K562 (cell line): ENCODE measurements at regions not wholly inside any gene's neighbourhood (a gene's known extent, or its start where the extent isn't known, plus 50 kb on each side); places are given as distances from the start of the nearest gene placed in this dataset.

Source experiments
- ATF2 ChIP-seq: sonication (generic); formaldehyde crosslinking; IDR thresholded peaks from 2 replicates; pipeline ENCODE4 v1.8.1; 2022; ENCODE audit warnings: missing genetic modification reagents
- ATF7 ChIP-seq: fragments of 450-650 bp; IDR thresholded peaks from 2 replicates; pipeline ENCODE4 v1.7.1; 2014; ENCODE audit warnings: mild to moderate bottlenecking, moderate library complexity
- MCM5 ChIP-seq: fragments of 450-650 bp; IDR thresholded peaks from 2 replicates; pipeline ENCODE4 v1.6.1; 2016; ENCODE audit warnings: low read depth
- POLR2AphosphoS5 ChIP-seq: IDR thresholded peaks from 2 replicates; pipeline ENCODE4 v1.6.1; 2011; ENCODE audit warnings: mild to moderate bottlenecking, low read depth, low read length, moderate library complexity; ENCODE audit not compliant: control insufficient read depth, insufficient read depth
- SREBF1 ChIP-seq: fragments of 150-350 bp; IDR thresholded peaks from 2 replicates; pipeline ENCODE4 v1.6.1; 2014; ENCODE audit warnings: antibody characterized with exemption, low read depth, low read length, borderline replicate concordance
- TEAD4 ChIP-seq, 2 experiments: sonication (generic) in 1 of 2; formaldehyde crosslinking in 1 of 2; IDR thresholded peaks; 2 replicates each; pipeline versions ENCODE4 v1.6.1 to v1.8.0; 2012 to 2022; ENCODE audit warnings: borderline replicate concordance in 1 of 2, inconsistent platforms in 1 of 2, low read length in 1 of 2, mild to moderate bottlenecking in 1 of 2, missing genetic modification reagents in 1 of 2
- ZKSCAN3 ChIP-seq: fragments of 250-450 bp; sonication (Bioruptor Pico); IDR thresholded peaks from 2 replicates; pipeline ENCODE4 v1.4.0; 2020
- ZNF431 ChIP-seq: sonication (generic); formaldehyde crosslinking; IDR thresholded peaks from 2 replicates; pipeline ENCODE4 v1.8.0; 2022; ENCODE audit warnings: mild to moderate bottlenecking, missing genetic modification reagents
- ZSCAN29 ChIP-seq: fragments of 450-650 bp; IDR thresholded peaks from 2 replicates; pipeline ENCODE4 v1.6.1; 2017
- ZZZ3 ChIP-seq: fragments of 450-650 bp; IDR thresholded peaks from 2 replicates; pipeline ENCODE4 v1.6.1; 2016; ENCODE audit warnings: antibody characterized with exemption, mild to moderate bottlenecking, moderate library complexity
- TF ChIP-seq, protein P1 (sequence below): sonication (generic); formaldehyde crosslinking; IDR thresholded peaks from 2 replicates; pipeline ENCODE4 v1.8.1; 2023; ENCODE audit warnings: mild to moderate bottlenecking, missing genetic modification reagents, moderate library complexity
- TF ChIP-seq, protein P2 (sequence below): fragments of 250-450 bp; sonication (Bioruptor Pico); IDR thresholded peaks from 2 replicates; pipeline ENCODE4 v1.5.0; 2021; ENCODE audit warnings: mild to moderate bottlenecking, borderline replicate concordance
- TF ChIP-seq, protein P3 (sequence below): sonication (generic); formaldehyde crosslinking; IDR thresholded peaks from 2 replicates; pipeline ENCODE4 v1.8.1; 2023; ENCODE audit warnings: mild to moderate bottlenecking, missing genetic modification reagents
- TF ChIP-seq, protein P4 (sequence below), 3 experiments: IDR thresholded peaks in 2 of 3; conservative IDR thresholded peaks in 1 of 3; 2 replicates each; pipeline ENCODE4 v1.5.1; 2011 to 2012; ENCODE audit warnings: low read length in 3 of 3, mild to moderate bottlenecking in 3 of 3, control low read depth in 2 of 3, improper control_type of control experiment in 1 of 3, inconsistent platforms in 1 of 3, low read depth in 1 of 3, mixed read lengths in 1 of 3, moderate library complexity in 1 of 3; ENCODE audit not compliant: insufficient read depth in 2 of 3

DNA sequence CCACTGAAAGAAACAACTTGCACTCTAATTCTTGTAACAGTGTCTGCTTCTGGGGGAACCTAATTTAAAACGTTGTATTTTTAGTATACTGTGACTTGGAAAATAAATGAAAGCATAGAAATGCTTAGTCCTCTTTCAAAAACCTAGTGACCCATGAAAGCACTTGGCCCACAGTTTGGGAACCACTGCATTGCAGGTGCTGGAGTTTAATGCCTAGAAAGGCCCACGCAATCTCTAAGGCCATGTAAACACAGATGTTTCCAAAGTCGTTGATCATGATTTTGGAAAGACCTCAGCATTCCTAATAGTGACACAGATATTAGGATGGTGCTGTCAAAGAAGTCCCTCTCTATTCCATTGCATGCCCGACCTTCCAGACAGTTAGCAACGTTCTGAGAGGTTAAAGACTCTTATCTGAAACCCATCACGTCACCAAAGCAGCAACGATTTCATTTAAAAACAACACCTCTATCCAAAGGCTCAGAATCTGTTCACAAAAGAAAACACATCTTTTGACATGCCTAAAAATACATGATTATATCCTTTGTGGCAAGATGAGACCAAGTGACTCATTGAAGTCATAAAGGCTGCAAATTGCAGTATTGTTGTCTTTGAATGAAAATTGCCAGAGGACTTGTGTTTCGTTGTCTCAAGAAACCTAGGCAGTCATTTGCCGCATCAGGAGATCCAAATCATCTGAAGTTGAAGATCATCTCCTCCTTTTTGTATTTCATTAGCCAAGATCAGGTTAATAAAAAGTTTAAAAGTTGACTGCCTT, 328.0 kb upstream of the ZNF507 start:
- TF ChIP-seq, protein P1, sequence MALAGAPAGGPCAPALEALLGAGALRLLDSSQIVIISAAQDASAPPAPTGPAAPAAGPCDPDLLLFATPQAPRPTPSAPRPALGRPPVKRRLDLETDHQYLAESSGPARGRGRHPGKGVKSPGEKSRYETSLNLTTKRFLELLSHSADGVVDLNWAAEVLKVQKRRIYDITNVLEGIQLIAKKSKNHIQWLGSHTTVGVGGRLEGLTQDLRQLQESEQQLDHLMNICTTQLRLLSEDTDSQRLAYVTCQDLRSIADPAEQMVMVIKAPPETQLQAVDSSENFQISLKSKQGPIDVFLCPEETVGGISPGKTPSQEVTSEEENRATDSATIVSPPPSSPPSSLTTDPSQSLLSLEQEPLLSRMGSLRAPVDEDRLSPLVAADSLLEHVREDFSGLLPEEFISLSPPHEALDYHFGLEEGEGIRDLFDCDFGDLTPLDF (CRISPR knock-in tag), result no peak
- TF ChIP-seq, protein P2, sequence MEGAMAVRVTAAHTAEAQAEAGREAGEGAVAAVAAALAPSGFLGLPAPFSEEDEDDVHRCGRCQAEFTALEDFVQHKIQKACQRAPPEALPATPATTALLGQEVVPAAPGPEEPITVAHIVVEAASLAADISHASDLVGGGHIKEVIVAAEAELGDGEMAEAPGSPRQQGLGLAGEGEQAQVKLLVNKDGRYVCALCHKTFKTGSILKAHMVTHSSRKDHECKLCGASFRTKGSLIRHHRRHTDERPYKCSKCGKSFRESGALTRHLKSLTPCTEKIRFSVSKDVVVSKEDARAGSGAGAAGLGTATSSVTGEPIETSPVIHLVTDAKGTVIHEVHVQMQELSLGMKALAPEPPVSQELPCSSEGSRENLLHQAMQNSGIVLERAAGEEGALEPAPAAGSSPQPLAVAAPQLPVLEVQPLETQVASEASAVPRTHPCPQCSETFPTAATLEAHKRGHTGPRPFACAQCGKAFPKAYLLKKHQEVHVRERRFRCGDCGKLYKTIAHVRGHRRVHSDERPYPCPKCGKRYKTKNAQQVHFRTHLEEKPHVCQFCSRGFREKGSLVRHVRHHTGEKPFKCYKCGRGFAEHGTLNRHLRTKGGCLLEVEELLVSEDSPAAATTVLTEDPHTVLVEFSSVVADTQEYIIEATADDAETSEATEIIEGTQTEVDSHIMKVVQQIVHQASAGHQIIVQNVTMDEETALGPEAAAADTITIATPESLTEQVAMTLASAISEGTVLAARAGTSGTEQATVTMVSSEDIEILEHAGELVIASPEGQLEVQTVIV (CRISPR knock-in tag), result no peak
- TF ChIP-seq ATF7 (no peak), ZZZ3 (no peak), SREBF1 (no peak), POLR2AphosphoS5 (no peak), ATF2 (CRISPR knock-in tag) (no peak), ZNF431 (CRISPR knock-in tag) (no peak), TEAD4 (IDR thresholded peaks at IDR 0.05; ENCODE audit: low read length) (no peak), TEAD4 (CRISPR knock-in tag; IDR thresholded peaks at IDR 0.05; ENCODE audit: borderline replicate concordance) (no peak), ZSCAN29 (no peak), MCM5 (no peak), ZKSCAN3 (CRISPR knock-in tag) (no peak)
- TF ChIP-seq, protein P3, sequence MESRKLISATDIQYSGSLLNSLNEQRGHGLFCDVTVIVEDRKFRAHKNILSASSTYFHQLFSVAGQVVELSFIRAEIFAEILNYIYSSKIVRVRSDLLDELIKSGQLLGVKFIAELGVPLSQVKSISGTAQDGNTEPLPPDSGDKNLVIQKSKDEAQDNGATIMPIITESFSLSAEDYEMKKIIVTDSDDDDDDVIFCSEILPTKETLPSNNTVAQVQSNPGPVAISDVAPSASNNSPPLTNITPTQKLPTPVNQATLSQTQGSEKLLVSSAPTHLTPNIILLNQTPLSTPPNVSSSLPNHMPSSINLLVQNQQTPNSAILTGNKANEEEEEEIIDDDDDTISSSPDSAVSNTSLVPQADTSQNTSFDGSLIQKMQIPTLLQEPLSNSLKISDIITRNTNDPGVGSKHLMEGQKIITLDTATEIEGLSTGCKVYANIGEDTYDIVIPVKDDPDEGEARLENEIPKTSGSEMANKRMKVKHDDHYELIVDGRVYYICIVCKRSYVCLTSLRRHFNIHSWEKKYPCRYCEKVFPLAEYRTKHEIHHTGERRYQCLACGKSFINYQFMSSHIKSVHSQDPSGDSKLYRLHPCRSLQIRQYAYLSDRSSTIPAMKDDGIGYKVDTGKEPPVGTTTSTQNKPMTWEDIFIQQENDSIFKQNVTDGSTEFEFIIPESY, result no peak
- TF ChIP-seq, protein P4, sequence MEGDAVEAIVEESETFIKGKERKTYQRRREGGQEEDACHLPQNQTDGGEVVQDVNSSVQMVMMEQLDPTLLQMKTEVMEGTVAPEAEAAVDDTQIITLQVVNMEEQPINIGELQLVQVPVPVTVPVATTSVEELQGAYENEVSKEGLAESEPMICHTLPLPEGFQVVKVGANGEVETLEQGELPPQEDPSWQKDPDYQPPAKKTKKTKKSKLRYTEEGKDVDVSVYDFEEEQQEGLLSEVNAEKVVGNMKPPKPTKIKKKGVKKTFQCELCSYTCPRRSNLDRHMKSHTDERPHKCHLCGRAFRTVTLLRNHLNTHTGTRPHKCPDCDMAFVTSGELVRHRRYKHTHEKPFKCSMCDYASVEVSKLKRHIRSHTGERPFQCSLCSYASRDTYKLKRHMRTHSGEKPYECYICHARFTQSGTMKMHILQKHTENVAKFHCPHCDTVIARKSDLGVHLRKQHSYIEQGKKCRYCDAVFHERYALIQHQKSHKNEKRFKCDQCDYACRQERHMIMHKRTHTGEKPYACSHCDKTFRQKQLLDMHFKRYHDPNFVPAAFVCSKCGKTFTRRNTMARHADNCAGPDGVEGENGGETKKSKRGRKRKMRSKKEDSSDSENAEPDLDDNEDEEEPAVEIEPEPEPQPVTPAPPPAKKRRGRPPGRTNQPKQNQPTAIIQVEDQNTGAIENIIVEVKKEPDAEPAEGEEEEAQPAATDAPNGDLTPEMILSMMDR (IDR thresholded peaks at IDR 0.05 in 2 of 3, conservative IDR thresholded peaks at IDR 0.05 in 1 of 3; ENCODE audit: insufficient read depth in 2 of 3, low read depth in 1 of 3, low read length in 3 of 3), result no peak
